Middle frontal gyrus (tissue), 1 donor: ENCODE measurements at regions not wholly inside any gene's neighbourhood (a gene's known extent, or its start where the extent isn't known, plus 50 kb on each side); places are given as distances from the start of the nearest gene placed in this dataset.
"Not testable (repeated sequence)": the region's sequence is repeated elsewhere in the genome, so short reads cannot be mapped to it uniquely, and the experiment has no call there.

Experiments used
- DNase-seq: peaks from one replicate; pipeline ENCODE4 v3.0.0-alpha.2; 2015; ENCODE audit warnings: low spot score; ENCODE audit errors: extremely low spot score

DNA sequence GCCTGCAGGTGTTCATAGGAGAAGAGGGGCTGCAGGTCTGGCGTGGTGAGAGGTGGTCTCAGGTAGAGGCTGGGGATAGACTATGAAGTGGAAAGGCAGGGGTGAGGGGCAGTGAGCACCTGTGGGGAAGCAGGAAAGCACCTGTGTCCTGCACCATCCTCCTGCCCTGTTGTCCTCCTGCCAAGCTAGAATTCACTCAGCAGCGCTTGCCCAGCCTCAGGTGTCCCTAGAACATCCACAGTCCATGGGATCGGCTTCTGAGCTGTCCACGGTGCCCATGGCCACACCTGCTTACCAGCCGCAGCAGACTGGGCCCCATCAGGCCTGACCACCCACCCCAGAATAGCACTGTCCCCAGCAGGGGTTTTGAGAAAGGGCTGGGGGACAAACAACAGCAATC, 456.2 kb upstream of the SULF2 start:
- DNase-seq, result no peak

- no peak for DNase-seq
Measured at GRCh38 chr20:48238781-48239180, 453.5 kb upstream of the SULF2 start.

- DNase-seq, result no peak
Measured at GRCh38 chr20:48238326-48238725, 453.0 kb upstream of the SULF2 start.

GRCh38 chr20:48236000-48236970, 451.0 kb upstream of the SULF2 start:
- DNase-seq, result no peak

GRCh38 chr20:48234951-48235350, 449.7 kb upstream of the SULF2 start:
- no peak for DNase-seq

GRCh38 chr20:48231253-48231930, 446.1 kb upstream of the SULF2 start:
- DNase-seq, result no peak

- DNase-seq, result no peak
Measured at GRCh38 chr20:48230216-48230615, 444.9 kb upstream of the SULF2 start.

DNA sequence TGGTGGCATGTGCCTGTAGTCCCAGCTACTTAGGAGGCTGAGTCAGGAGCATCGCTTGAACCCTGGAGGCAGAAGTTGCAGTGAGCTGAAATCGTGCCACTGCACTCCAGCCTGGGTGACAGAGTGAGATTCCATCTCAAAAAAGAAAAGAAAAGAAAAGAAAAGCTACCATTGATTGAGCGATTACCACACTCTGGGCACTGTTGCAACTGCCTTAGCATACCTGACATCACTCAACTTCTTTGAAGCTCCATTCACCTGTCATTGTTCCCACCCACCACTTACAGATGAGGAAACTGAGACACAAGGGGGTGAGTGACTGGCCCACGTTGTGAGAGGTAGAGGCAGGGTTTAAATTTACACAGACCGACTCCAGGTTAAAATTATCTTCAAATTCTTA, 442.1 kb upstream of the SULF2 start:
- no peak for DNase-seq

DNA sequence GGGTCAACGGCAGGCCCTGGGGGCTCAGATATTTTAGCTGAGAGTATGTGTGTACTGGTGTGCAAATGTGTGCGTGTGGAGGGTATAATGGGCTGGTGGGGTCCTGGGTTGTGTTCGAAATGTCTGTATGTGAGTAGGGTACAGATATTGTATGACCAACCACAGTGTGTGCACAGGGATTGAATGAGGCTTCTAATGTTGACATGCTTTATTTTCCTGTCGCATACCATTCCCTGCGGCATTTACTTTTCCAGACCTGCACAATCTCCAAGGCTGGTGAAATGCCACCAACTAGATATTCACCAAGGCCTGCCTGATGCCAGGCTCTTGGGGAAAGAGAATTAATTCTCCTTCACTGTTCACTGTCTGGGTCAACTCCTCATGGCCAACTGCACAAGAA, 441.4 kb upstream of the SULF2 start:
- no peak for DNase-seq

DNA sequence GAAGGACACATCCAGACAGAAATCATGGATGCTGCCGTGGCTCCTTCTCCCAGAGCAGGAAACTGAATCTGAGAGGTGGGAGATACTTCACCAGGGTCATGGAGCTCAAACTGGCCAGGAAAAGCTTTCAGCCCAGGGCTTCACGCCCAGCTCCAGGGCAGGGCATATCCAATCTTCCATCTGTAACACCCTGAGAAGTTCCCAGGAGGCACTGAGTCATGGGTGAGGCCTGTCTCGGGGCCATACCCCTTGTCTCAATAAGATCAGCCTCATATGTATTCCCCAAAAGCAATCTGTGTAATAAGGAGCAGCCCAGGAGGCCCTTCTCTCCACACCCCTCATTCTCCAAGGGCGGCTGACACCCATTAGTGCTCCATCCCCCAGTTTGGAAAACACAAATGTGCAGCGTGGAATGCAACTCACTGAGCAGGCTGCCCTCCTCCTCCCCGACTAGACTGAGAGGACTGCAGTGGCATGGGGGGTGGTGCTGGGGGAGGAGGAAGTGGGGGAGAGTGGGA, 439.3 kb upstream of the SULF2 start:
- DNase-seq, result no peak

DNA sequence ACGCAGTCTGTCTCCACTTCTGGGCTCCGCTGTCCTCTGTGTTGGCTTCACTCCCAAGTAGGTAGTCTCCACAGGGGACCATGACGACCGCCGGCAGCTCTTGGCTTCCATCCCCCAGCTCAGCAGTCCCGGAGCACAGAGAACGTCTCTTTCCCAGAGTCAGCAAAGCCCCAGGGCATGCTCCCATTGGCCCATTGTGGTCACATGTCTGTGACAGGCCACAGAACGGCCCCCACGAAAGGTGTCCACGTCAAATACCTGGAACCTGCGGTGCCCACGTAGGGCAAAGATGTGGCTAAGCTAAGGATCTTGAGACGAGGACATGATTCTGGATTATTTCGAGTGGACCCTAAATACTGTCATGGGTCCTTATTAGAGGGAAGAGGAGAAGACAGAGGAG, 438.4 kb upstream of the SULF2 start:
- no peak for DNase-seq

- DNase-seq, result no peak
Measured at GRCh38 chr20:48222595-48223180, 437.4 kb upstream of the SULF2 start.

DNA sequence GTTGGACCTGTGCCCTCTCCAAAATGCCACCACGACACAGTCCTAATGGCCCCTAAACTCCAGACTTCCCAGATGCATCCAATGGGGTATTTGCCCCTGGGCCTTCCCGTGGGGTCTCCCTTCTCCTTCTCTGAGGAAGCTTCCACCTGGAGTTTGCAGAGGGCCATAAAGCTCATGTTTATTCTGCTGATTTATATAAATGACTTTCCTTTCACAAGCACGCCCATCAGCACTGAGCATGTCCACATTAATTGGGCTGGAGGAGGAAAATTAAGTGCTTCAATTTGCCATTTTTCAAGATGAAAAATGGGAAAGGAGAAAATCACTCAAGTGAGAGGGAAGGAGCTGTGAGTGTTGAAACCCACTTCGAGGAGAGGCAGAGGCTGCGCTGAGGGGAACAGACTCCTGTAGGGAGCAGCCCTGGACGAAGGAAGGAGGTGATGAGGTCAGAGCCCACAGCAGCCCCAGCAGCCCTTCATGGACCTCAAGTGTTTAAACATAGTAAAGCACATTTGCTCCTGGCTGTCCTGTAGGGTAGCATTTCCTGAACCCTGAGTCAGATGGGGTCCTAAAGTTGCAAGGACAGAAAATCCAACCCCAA, 434.9 kb upstream of the SULF2 start:
- no peak for DNase-seq

- DNase-seq, result no peak
Measured at GRCh38 chr20:48219306-48219705, 434.0 kb upstream of the SULF2 start.

DNA sequence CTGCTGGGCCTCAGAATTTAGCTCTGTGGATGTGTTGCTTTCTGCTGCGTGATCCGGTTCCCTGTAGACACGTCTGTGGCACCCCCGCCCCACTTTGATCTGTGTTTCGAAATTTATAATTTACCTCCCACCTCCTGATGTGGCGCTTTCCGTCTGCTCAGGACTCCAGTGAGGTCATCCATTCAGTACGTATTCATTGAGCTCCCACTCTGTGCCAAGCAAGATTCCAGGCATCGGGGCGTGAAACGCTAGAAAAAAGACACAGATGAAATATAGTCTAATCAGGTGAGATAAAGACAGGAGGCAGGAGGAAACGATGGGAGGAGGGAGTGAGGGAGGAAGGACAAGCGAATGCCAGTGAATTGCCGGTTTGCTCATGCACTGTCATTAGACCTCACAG, 431.9 kb upstream of the SULF2 start:
- no peak for DNase-seq

DNA sequence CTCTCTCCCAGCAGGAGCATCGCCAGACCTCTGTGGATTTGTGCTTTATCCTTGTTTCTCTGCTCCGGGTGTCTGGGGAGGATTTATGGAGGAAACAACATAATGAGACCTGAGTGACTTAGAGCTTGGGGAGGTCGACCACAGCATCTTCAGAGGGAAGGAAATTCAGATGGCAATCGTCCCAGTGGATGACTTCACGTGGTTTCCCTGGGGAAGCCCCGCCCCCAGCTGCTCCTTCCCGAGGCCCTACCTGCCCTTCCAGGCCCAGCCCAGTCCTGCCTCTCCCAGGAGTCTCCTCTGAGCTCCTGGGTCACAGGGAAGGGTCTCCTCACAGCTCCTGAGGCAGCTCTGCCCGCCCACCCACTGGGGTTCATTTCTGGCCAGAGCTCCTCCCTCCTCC, 430.3 kb upstream of the SULF2 start:
- no peak for DNase-seq

DNA sequence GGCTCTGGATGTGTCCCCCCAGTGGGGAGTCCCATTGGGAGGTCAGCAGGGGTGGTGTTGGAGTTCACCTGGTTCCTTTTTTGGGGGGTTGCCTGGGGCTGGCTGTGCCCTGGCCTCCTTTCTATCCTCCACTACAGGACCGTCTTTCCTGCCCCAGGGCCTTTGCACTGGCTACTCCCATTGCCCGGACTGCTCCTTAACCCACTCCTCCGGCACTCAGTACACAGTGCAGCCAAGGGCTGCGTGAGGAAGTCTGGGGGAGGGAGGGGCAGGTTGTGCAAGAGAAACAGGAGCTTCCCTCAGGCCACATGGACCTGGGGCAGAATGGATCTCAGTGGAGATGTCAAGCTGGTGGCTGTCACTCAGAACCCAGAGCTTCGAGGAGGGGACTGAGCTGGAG, 429.3 kb upstream of the SULF2 start:
- DNase-seq, result no peak

DNA sequence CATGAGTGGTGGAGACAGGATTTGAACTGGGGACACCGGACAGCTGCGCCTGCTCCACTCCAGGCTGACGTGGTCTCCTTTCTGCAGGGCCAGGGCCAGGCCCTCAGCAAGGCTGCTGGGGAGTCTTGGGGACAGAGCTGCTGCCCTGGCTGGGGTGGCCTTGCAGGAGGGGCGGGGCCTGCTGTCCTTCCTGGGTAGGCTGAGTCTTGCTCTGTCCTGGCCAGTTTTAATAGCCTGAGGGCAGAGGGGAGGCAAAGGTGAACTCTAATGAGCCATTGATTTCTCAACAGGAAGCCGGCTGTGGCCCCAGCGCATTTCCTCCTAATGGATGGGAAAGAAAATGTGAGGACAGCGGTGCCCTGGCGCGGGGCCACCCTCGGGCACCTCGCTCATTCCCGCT, 428.4 kb upstream of the SULF2 start:
- DNase-seq, result not testable (repeated sequence)

DNA sequence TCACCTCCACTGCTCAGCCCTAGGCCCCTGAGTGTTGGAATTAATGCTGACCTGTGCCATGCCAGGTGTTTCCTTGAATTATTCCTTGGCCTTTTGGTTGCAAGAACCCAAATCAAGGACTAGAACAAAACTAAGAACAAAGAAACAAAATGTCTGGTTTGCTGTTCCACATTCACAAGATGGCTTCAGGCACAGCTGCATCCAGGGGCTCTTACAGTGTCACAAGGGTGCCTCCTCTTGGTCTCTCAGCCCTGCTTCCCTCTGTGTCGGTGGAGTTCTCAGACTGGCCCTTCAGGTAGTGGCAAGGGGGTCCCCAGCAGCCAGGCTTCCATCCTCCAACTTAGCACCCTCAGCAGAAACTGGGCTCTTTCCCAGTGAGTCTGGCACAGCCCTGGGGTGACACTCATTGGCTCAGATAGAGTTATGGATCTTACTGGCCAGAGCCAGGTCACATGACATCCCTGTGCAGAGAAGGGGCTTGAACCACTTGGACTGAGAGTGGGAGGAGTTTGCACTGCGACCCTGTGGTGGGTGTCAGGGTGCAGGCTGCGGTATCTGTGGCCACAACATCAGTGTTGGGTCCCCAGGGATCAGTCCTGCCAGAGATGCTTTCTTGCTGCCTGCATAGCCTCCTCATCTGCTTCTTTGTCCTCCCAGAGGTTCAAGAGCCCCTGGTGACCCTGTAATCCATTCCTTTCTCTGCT, 427.7 kb upstream of the SULF2 start:
- no peak for DNase-seq

DNA sequence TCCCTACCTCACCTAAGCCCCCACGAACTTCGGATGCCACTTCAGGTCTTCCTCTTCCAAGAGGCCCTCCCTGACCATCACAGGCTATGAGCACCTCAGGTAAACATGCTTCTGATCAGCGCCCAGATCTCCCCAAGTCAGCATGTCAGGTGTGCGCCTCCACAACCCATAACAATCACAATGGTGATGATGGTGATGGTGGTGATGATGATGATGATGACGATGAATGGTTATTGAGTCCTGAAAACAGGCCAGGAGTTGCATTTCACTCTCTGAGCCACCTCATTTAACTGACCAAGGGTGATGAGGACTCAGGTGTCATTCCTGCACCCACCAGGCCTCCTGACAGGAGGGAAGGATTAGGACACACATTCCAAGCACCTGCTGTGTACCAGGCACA, 426.6 kb upstream of the SULF2 start:
- DNase-seq, result no peak

- no peak for DNase-seq
Measured at GRCh38 chr20:48211238-48211637, 426.0 kb upstream of the SULF2 start.
